SHP77 (cell line): ENCODE measurements at regions not wholly inside any gene's neighbourhood (a gene's known extent, or its start where the extent isn't known, plus 50 kb on each side); places are given as distances from the start of the nearest gene placed in this dataset.
A peak's percentile ranks its signal among the peaks of the same experiment; 100 is the strongest.
"Not testable (repeated sequence)": the region's sequence is repeated elsewhere in the genome, so short reads cannot be mapped to it uniquely, and the experiment has no call there.

ENCODE experiments used
- DNase-seq, 2 experiments: peaks; one replicate each; lab custom pipeline; 2025; lab: John Stamatoyannopoulos, UW

DNA sequence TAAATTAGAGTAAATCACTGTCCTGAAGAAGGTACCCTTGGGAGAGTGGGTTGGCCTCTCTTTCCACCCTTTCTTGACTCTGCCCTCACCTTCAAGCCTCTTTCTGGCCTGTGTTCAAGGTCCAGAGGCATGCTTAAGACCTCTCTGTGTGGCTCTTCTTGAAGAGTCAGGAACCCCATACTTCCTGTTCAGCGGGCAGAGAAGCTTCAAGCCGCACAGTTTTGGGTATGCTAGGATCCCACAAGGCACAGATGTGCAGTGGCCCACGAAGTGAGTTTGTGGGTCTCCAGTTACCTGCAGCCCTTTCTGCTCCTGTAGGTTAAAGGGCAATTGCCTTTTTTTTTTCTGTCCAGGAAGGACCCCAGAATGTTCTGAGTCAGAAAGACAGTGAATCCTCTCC is 113.7 kb downstream of the PPIAL4A start:
- DNase-seq, result not testable (repeated sequence)

DNA sequence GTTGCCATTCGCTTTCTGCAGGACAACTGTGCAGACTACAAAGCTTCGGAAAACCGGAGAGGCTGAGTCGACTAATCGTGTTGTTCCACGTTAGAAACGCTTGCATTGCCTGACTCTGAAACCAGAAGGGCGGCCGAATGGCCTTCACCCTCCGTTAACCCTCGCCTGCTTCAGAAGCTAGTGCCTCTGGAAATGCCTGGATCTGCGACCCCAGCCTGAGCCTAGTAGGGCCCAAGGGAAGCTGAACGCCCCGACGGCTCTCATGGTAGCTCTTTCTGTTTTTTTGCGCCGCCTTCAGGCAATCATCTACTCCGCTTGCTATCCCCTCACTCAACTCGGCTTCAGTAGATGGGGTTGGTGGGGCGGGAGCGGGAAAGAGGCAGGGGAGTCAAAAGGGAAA is 117.3 kb downstream of the PPIAL4A start:
- DNase-seq, result not testable (repeated sequence)

DNA sequence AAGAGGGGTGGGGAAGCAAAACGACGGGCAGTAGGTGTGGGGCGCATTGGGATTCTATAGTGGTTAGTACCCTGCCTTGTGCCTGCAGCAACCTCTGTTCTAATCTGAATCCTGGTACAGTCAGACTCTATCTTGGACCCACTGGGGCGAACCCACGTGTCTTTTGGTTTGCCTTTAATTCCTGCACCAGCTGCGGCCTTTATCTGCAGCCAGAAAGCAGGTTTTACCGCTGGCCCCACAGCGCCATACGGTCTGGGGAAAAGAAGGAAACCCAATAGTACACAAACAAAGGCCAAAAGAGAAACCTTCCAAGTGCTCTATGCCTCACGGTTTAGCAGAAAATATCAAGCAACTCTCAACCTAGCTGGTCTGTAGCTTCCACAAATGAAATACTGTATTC is 118.2 kb downstream of the PPIAL4A start:
- DNase-seq, result not testable (repeated sequence)

- not testable (repeated sequence) for DNase-seq
Measured at GRCh38 chr1:121008512-121009215, 119.1 kb downstream of the PPIAL4A start.

DNA sequence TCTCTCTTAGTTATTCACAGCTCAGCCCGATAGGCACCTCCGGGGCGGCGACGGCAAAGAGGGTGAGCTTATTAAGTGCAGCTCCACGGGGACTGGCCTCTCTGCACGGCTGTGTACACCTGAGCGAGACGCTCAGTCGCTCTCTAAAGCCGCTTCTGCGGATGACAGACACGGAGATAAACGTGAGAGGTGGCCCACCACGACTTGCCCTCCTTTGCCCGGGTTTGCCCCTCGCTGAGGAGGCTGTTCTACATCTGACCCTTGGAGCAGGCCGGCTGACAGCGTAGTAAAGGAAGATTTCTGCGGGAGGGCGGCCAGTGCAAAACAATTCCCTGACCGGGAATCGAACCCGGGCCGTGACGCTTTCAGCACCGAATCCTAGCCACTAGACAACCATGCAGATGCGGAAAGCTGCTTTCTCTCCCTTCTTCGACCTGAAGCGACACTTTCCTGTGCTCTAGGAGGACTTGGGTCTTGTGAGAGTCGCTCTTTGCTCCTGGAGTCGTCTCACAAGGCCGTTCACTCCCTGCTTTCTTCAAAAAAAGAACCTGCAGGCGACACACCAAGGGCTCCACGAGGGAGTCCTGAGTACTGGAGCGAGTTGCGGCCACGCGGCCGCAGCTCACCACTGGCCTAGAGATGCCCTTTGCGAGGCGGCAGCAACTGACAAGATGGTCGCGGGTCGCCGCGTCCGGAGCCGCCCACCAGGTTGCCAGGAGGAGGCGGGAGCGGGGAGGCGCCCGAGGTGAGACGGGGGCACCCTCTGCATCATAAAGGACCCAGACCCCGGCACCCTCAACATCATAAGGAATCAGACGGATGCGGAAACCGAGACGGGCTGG is 119.9 kb downstream of the PPIAL4A start:
- DNase-seq, result not testable (repeated sequence)

DNA sequence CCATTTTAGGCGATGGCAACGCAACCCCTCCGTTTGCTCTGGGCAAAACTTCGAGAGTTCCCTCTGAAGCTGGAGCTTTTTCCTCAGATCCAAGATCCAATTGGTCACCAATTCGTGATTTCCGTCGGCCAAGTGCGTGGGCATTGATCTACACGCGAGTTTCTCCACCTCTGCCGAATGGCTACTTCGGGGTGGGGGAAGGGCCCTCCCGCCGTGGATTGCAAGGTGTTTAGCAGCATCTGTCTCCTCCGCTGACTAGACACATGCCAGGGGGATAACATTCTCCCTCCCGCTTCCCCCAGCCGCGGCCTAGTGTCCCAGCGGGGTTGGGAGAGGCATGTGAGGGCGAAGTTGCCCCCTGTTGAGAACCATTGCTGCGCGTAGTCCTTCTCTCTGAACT is 120.6 kb downstream of the PPIAL4A start:
- DNase-seq, result not testable (repeated sequence)

DNA sequence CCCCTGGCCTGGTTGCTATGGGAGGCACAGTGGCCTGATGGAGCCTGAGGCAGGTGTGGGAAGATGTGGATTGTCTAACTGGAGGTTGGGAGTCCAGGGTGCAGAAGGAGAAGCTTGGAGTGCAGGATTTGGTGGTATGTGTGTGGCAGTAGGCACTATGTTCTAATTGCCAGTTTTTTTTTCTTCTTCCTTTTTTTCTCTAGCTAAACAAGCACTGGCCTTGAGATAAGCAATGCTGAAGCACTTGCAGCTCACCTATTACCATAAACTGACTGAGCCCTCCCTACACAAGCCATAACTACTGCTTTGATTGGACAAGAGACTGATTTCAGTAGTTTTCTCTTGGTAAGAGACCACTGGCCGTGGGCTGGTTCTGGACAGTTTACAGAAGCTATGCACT is 123.6 kb downstream of the PPIAL4A start:
- not testable (repeated sequence) for DNase-seq

GRCh38 chr1:121016182-121017028 is 126.8 kb downstream of the PPIAL4A start:
- DNase-seq, result peak in 1 of 2 experiments; percentile 76

GRCh38 chr1:121019715-121020349 is 130.3 kb downstream of the PPIAL4A start:
- DNase-seq, result not testable (repeated sequence)

DNA sequence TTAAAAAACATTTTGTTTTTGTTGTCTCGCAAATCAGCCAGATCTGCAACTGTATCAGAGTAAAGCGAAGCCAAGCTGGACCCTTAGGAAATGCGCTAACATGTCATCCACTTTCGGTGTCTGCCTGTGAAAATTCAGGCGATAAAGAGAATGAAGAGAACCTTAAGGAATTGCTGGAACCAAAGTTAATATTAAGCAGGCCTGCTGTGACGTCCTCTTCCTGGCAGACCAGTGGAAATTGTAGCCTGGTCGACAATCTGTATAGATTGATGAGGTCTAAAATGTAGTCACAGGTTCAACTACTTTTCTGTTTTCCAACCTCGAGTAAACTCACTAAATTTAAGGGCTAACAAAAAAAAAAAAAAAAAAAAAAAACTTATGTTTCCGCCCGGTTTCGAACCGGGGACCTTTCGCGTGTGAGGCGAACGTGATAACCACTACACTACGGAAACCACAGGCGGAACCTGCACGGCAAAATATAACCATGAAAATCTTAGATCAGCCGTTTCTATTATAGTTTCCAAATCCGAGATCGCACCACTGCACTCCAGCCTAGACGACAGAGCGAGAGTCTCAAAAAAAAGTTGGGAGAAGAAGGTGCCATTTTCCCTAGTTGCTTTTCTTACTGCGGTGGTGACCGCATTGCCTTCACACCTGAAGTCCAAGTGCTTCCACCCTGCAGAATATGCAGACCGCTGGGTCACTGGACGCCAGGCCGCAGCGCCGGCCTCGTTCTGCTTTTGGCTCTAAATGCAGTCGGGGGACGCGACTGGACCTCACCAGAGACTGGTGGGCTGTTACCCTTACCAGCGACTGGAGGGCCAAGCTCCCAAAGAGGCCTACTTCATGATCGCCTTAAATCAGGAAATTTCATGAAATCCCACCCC is 131.0 kb downstream of the PPIAL4A start:
- peak in 1 of 2 experiments; percentile 51 for DNase-seq

- DNase-seq, result not testable (repeated sequence)
Measured at GRCh38 chr1:121021716-121022115, 132.1 kb downstream of the PPIAL4A start.

DNA sequence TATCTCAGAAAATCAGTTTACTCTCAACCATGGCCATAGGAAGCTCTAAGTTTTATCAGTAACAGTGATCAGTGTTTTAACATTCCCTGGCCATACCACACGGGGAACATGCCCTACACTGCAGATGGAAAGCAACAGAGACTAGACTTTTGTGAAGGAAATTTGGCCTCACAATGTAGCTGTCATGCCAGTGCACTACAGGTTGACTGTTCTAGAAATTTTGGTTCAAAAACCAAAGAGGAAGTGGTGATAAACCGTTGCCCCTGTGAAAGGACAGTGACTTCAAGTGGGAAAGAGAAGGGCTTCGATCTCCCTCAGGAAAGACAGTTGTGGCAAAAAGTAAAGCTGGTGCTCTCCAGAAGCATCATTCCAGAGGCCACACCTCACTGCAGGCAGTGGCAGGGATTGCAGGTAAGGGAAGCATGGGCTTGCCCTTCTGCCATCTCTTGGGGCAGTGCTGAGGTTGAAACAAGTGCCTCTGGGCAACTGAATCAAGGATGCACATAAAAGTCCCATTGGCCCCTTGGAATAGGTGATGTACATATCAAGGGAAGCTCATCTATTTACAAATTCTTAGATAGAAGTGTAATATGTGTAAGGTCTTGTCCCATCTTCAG is 143.4 kb downstream of the PPIAL4A start:
- DNase-seq, result not testable (repeated sequence)

- not testable (repeated sequence) for DNase-seq
Measured at GRCh38 chr1:121036792-121037191, 147.2 kb downstream of the PPIAL4A start.

DNA sequence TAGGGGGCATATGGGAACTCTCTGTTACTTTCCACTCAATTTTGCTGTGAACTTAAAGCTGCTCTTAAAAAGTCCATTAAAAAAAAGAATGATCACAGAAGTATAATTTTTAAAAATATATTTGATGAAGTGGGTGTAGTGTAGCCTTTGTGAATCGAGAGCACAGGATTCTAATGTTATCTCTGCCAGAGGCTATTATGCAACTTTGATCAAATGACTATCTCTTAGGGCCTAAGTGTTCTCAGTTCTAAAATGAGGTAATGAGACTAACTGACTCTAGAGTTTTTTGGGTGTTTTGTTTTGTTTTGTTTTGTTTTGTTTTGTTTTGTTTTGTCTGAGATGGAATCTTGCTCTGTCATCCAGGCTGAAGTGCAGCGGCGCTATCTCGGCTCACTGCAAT is 143.2 kb downstream of the FAM72B start:
- DNase-seq, result not testable (repeated sequence)

GRCh38 chr1:121041497-121041896 is 142.6 kb downstream of the FAM72B start:
- not testable (repeated sequence) for DNase-seq

DNA sequence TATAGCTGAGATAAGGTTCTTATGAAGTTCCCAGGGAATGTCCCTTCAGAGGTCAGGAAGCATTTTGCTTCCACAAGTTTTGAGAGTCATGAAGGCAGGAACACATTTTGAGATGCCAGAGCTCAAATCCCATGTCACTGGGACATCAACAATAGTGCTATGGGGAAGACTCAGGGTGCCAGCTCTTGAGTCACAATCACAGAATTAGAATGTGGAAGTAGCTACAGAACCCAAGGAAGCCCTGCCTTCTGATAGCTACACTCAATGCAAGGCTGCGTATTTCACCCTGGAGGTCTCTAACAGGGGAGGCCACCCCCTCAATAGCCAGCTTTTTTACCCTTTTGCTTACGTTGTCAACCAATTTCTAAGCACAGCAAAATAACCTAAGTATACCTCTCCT is 141.3 kb downstream of the FAM72B start:
- DNase-seq, result not testable (repeated sequence)

DNA sequence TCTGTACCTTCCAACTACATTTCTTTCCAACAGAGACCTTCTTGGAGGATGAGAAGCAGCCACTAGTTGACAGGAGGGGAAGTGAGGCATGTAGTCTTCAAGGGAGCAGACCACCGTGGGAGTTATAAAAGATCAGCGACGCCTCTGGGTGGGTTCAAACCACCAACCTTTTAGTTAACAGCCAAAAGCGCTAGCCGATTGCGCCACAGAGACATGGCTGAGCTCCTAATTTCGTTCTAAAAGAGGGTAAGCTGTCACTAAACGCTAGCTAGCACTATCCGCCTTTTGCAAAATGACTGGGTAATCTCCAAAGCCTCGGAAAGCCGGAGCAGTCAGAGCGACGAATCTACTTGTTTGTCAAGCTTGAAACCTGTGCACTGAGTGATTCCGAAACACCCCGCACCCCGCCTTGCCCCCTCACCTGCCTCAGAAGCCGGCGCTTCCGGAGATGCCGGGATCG is 135.8 kb downstream of the FAM72B start:
- not testable (repeated sequence) for DNase-seq

GRCh38 chr1:121048769-121049443 is 135.2 kb downstream of the FAM72B start:
- not testable (repeated sequence) for DNase-seq

DNA sequence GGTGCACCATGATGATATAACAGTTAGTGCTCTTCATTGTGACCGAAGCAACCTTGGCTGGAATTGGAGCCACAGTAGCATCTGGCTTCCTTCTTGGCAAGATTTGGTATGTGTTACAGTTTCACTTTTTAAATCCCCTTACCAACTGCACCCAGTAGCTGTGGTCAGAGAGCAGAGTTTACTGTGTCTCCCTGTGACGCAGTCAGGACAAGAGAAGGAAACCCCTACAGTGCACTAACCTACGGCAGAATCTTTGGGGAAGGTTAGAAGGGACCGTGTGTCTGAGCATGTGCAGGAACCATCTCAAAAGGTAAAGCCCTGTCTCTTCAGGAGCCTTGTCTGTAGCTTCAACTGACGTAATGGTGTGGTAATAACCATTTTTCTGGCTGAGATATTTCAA is 134.0 kb downstream of the FAM72B start:
- DNase-seq, result not testable (repeated sequence)
